HUDEP-2 (cell line): ENCODE measurements at regions not wholly inside any gene's neighbourhood (a gene's known extent, or its start where the extent isn't known, plus 50 kb on each side); places are given as distances from the start of the nearest gene placed in this dataset.

Source experiments
- DNase-seq, 76 experiments: peaks; one replicate each; lab custom pipeline; 2025; ENCODE audit not compliant: unreplicated experiment in 76 of 76; lab: John Stamatoyannopoulos, UW

- no peak for DNase-seq
Observed at GRCh38 chr12:3336606-3337311, 154.2 kb upstream of the PRMT8 start.

- DNase-seq = no peak
Observed at GRCh38 chr12:3337944-3338343, 153.1 kb upstream of the PRMT8 start.

DNA sequence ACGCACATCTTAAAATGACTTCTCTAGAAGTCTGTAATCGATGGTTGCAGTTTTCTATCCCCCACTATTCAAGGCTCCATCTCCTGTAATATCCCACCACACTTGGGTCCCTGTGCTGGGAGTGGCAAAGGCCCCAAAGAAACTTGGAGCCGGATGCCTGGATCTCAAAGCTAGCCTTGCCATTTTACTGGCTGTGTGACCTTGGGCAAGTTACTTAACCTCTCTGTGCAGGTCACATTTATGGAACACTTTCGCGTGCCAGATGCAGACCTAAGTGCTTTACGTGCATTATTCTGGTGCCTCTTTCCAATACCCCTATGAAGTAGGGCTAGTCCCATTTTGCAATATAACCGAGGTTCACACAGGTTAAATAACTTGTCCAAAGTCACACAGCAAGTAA is 151.8 kb upstream of the PRMT8 start:
- no peak for DNase-seq

DNA sequence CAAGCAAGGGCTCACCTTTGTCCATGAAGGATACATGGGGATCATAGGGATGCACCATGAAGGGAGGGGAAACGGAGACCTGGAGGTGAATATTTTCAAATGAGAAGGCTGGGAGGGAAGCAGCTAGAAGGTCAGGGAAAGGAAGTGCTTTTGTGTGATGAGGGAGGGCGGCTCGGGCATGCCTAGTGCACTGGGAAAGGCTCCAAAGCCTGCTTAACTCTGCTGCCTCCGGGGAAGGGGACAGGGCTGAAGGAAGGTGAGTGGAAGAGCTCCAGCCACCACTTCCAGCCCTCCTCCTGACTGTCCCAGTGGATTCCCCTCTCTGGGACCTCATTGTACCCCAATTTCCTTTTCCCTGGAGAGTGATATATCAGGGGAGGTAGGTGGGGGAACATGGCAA is 149.4 kb upstream of the PRMT8 start:
- DNase-seq = no peak

DNA sequence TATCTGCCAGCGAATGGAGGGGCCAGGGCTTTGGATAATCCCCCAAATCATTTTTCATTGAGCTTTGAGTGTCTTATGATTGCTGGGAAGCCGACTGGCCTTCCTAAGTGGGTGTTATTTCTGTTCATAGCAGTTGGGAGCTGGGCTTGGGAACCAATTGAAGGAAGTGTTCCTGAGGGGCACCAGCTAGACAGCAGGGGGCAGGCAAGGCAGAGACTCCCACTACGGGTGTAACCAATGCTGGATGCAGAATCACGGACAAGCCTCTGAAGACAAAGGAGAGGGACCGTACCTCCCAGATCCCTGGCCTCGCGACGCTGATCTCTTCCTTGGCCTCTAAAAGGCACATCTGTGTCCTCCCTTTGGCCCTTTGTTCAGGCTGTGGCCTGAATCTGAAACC is 149.0 kb upstream of the PRMT8 start:
- DNase-seq = peak in 6 of 76 experiments; percentile 2 to 6 (median 6)

GRCh38 chr12:3348055-3348454 is 142.9 kb upstream of the PRMT8 start:
- no peak for DNase-seq

GRCh38 chr12:3350432-3350831 is 140.6 kb upstream of the PRMT8 start:
- DNase-seq = no peak

- no peak for DNase-seq
Observed at GRCh38 chr12:3351731-3352130, 139.3 kb upstream of the PRMT8 start.

- no peak for DNase-seq
Observed at GRCh38 chr12:3352230-3352629, 138.8 kb upstream of the PRMT8 start.

- DNase-seq = no peak
Observed at GRCh38 chr12:3353621-3354020, 137.4 kb upstream of the PRMT8 start.

DNA sequence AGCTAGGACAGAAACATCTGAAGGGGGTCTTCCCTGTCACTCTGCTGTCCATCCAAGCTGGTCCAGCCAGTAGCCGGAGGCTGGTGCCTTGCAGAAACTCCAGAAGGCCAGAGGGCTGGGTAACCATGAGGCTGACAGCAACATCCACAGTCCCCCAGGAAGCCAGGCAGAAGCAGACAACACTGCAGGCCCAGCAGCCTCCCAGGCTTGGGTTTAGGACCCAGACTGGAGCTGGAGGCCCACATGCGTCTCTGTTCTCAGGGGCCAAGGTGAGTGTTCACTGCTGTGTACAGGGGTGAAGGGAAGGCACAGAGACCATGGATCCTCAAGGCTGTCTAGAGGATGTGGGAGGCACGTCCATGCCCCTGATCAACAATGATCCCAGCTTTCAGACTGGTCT is 136.4 kb upstream of the PRMT8 start:
- no peak for DNase-seq

DNA sequence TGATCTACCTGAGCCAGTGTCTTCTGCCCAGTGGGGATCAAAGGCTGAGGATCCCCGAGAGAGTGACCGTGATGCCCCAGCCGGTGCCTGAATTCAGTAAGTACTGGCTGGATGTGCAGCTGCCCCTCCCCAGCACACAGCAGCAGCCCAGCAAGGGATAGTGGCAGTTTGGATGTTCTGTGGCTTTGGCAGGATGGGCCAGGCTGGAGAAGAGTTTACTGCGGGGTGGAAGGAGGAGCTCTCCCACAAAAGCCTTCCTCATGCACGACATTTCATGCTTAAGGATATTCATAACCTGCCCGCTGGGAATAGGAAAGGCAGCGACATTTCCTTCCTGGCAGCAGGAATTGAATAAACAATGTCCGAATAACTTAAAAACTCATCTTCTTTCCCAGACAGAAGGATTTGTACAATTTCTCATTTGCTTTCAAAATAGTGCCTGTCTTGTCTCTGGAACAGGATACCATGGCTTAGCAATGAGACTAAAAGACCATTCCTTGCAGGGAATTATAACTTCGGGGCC is 135.6 kb upstream of the PRMT8 start:
- no peak for DNase-seq

DNA sequence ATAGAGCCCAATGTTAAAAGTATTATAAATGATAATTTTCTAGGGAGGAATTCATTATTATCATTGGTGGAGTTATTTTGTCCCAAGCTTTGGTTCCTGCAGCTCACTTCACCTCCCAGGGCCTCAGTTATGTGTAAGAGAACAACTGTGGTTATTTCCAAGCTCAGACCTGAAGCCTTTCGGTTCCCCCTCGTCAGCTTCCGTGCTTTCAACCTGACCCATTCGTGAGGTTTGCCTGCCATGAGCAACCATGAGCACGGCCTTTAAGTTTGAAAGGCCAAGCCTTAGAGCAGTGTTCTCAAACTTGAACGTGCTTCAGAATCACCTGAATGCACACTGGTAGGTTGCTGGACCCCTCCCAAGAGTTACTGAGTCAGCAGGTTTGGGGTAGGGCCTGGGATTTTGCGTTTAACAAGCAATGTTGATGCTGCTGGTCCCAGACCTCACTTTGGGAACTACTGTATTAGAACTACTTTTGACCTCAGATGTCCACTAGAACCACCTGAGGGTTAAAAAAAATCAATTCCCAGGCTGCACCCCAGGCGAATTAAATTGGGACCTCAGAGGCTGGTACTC is 133.0 kb upstream of the PRMT8 start:
- DNase-seq = no peak

GRCh38 chr12:3359478-3359877 is 131.5 kb upstream of the PRMT8 start:
- DNase-seq = no peak

DNA sequence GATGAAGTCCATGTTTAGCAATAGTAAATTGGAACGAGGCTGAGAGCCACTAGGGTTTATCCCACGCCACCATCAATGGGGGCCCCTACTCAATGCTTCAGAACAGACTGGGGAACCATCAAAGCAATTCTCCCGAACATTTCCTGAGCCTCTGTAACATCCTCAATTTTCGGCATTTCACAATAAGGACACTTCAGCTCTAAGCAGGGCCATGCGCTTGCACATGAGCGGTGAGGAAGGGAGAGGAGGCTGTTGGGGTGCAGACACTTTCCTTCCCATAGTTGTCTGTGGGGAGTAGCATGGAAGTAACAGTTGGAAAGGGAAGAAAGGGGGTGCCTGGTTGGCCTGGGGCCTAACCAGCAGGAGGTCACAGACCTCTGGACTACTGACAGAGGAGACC is 129.9 kb upstream of the PRMT8 start:
- DNase-seq = no peak

DNA sequence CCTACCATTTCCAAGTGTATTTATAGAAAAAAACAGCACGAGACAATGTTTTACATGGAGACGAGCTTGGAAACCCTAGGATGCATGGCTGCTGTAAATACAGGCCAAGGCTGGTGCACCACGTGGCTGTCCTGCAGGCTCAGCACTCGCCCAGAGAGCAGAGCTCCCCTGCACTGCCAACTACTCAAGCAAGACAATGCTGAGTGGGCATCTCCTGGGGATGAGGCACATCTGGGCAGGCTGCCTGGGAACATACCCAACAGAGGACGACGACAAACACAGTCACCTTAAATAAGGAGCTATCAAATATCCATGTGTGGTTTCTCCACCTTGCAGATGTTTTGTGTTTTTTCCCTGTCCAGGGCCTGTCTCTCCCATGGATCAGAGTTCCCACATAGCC is 128.3 kb upstream of the PRMT8 start:
- DNase-seq = no peak

DNA sequence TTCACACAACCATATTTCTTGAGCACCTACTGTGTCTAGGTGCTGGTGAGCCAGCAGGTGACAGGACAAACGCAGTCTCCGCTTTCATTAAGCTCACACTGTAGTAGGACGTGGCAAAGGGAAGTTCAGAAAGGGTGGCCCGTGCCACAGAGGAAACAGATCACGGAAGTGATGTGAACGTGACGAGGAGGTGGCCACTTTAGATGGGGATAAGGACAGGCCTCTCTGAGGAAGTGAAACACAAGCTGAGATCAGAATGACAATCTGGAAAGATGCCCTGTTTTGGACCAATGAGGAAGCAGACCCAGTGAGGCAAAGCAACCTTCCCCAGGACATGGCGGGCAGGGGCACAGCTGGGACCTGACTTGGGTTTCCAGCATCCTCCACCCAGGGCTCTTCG is 127.4 kb upstream of the PRMT8 start:
- DNase-seq = no peak

GRCh38 chr12:3364226-3364625 is 126.8 kb upstream of the PRMT8 start:
- DNase-seq = no peak

DNA sequence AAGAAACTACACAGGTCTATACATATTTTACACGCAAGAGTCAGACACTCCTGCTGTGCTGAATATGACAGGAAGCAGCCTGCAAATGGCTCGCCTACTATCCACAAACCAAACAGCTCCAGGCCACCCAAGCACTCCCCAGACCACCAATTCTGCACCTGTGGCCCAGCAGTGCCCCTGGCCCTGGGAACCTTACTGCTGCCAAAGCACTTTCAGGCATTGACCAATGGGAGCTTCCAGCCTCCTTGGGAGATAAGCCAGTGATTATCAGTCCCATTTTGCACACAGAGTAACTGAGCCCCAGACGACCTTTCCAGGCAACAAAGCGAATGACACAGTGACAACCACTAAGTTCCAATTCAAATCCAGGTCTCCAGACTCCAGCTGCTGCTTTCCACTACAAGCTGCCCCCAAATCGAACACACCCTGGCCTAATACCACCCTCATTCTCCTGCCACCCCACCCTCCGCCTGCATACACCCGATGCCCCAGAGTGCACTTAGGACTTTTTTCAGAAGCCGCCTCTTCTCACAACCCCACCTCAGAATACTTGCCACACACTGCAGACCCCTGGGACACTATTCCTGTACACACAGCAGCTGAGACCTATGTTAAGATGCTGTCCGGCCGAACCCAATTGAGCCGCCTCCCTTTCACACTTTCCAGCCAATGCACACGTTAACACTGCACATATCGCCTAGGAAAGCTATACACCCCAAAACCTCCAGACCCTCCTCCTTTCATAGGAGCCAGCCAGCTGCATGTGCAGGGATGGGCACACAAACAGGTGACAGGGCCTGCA is 126.1 kb upstream of the PRMT8 start:
- no peak for DNase-seq

GRCh38 chr12:3365463-3366411 is 125.3 kb upstream of the PRMT8 start:
- no peak for DNase-seq
